NCI-H2196 treated with DMSO at 0.1 percent for 48 hours (cell line): ENCODE measurements at regions not wholly inside any gene's neighbourhood (a gene's known extent, or its start where the extent isn't known, plus 50 kb on each side); places are given as distances from the start of the nearest gene placed in this dataset.
A peak's percentile ranks its signal among the peaks of the same experiment; 100 is the strongest.

Experiments used
- DNase-seq: peaks from one replicate; lab custom pipeline; 2025; ENCODE audit not compliant: unreplicated experiment; lab: John Stamatoyannopoulos, UW

DNA sequence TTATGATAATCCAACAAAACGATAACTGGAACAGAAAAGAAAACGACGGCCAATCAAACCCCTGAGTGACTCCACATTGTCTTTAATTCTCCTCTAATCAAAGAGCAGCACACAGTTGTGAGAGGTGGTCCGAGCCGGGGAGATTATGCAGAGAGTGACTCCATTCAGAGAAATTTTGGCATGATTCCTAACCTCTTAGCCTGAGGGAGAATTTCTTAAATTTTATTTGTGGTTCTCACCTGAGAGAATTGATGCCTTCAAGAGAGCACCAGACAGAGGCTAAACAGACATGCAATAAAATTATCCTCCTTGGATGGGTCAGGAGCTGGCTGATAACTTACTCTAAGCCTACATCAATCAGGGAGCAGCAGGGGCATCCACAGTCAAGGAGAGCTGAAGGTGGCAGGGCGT is 310.0 kb upstream of the KLF12 start:
- no peak for DNase-seq

DNA sequence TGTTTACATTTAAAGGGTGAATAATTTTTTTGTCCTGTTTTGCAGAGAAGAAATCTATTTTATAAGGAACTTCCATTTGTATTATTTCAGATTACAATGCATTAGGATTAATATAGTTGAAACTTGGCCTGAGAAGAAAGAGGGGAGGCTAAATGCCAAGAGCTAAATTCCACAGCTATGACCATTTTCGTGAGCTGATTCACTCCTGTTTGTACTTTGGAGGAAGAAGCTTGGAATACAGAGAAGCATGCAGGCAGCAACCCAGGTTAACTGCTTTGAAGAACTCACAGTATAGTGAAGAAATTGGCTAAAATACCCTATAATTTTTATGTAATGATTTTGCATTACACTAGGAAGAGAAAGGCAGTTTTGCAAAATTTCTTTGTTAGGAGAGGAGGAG is 309.4 kb upstream of the KLF12 start:
- DNase-seq: no peak

DNA sequence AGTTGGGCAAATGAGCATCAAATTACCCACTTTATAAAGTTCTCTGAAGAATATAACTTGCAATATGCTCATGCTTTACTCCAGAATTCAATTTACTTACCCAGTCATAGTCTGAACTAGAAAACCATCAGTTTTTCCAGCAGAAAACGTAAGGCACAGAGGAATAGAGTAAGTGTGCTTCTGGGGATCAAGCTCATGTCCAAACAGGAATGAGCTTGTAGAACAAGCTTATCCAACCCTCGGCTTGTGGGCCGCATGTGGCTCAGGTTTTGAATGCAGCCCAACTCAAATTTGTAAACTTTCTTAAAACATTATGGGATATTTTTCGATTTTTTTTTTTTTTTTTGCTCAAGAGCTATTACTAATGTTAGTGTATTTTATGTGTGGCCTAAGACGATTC is 308.5 kb upstream of the KLF12 start:
- DNase-seq: no peak

DNA sequence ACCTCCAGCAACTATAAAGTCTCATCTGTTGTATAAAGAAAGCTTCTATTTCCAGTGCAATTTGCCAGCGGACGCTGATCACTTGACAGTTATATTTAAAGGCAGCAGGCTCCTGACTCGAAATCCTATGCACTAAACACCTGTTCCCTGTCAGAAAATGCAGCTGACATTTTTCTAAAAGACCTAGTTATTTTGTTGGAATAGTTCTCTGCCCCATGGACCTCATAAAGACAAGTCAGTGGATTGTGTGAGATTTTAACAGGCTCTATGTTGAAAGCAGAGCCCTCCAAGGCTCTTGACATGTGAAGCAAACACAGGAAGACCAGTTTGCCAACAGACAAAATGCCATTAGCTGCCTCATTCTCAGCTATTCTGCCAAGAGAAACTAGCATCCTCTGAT is 304.7 kb upstream of the KLF12 start:
- DNase-seq: no peak

DNA sequence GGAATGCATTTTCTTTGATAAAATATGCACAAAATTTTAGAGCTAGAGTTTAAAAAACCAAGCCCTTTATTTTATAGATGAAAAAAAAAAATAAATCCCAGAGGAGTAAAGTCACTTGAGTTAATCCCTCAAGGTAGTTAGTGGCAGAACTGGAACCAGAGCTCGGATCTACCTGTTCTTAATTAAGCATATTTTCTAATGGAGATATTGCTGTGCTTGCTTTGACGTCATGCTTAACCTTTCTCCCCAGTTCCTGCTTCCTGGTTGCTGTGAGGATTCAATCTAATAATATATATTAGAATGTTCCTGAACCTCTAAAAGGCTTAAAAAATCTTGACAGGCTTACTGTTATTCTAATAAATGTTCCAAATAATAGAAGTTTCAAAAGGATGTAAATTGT is 300.6 kb upstream of the KLF12 start:
- DNase-seq: no peak

DNA sequence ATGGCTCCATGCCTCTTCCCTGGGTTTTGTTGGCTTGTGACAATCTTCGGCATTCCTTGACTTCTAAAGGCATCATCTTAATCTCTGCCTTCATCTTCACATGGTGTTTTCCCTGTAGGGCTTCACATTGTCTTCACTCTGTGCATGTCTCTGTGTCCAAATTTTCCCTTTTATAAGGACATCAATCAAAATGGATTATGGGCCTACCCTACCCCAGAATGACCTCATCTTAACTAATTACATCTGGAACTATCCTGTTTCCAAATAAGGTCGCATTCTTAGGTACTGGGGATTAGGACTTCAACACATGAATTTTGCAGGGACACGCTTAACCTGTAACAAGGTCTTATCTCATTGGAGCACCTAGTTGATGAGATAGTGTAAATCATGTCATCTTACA is 290.3 kb upstream of the KLF12 start:
- no peak for DNase-seq

DNA sequence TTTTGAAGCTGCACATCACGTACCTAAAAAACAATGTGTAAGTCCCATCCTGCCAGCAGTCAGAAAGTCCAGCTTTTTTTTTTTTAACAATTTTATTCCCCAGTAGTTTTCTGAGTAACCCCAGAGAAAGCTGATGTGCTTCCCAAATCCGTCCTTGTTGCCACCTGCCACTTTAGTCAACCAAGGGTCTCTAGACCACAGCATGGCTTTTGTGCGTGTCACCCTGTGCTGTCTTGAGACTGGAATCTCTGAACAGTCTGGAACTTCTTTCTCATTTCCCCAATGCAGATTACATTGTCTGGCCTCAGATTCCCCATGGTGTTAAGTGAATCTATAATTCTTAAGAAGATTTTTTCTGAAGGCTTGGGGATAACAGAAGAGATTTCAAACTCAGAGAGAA is 289.2 kb upstream of the KLF12 start:
- DNase-seq: no peak

DNA sequence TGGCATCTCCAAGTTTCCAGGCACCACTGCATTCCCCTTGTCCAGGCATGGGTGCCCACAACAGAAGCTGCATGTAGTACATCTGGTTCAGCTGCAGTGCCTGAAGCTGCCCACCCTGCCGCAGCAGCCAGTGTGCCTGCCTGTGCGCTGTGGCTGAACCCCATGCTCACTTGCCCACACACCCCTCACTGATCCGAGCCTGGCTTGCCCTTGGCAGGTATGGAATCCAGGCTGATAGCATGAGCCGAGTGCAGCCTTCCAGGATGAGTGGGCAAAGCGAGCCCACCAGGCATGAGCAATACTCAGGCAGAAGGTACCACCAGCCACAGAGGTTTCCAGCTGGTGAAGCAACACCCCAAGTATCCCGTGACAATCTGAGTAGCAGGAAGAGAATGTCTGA is 280.3 kb upstream of the KLF12 start:
- no peak for DNase-seq

DNA sequence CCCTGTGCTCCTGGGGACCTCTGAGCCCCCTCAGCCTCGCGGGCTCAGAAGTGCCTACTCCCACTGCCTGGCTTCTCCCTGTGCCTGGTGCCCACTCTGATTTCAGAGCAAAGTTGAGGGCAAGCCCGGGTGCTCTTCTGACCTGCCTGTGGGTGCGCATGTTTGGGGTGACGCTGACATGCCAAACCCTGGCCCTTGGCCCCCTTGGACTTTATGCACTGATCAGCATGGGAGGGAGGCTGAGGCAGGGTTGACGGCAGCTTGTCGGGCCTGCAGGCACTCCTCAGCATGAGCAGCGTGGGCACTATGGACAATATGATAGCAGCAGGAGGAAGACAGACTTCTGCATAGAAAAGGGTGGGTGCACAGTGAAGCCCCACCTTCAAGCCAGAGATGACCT is 279.3 kb upstream of the KLF12 start:
- no peak for DNase-seq

DNA sequence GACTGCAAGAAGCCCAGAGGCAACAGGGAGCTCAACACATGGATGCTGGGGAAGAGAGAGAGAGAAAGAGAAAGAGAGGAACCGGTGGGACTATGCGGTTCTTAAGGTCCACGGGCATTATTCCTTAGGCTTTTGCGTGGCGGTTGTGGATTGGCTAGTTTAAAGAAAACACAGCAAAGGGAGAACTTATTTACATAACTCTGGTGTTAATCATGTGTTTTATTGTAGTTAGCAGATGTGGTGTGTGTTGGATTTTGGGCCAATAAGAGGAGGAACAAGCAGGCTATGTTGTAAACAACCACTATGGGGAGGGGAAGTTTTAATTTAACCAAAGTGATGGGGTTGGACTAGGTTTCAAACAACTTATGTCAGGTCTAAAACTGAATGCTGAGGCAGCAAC is 275.3 kb upstream of the KLF12 start:
- no peak for DNase-seq

DNA sequence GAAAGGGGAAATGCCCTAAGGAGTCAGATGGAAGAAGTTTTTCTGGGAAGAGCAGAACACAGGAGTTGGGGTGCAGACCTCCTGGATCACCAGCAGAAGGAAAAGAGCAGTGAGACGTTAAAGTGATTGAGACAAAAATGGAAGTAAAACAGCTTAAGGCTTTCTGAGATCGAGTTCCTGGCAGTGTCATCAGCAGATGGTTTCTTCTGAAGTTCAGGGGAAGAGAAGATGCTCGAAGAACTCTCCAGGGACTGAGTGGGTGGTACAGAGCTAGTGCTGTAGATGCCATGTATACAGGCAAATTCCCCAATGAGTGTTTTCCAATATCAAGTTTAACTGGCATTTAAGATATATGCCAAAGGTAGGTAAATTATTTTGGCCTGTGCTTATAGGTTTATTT is 272.2 kb upstream of the KLF12 start:
- DNase-seq: no peak

DNA sequence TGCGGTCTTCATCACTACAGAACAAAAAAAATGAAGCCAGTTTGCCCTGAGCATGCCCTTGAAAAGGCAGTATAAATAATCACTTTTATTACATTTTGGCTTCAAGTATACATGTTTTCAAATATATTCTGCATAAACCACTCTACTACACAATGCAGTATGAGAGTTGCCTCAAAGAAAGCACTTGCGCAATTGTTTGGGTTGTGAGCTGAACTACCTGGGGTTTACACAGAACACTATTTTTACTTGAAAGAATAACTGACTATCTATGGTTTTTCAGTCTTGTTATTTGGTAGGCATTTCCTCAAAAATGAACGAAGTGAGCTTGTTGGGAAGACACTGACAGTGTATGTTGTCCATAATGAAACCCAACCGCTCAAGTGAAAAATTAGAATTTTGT is 264.4 kb upstream of the KLF12 start:
- no peak for DNase-seq

DNA sequence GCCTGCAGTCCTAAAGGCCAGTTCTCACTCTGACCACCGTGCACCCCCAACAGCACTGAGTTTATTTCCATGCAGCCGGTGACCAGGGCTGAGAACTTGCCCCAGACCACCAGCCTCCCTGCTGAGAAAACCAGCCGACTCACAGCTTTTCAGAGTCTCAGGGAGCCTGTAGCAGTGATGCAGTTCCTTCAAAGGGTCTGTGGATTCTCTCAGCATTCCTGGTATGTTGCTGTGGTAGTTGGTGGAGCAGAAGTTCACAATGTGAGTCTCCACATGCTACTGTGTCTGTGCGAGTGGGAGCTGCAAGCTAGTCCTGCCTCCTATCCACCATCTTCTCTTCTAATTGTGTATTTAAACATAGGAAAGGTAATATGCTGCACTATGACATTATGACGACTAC is 254.9 kb upstream of the KLF12 start:
- DNase-seq: no peak

DNA sequence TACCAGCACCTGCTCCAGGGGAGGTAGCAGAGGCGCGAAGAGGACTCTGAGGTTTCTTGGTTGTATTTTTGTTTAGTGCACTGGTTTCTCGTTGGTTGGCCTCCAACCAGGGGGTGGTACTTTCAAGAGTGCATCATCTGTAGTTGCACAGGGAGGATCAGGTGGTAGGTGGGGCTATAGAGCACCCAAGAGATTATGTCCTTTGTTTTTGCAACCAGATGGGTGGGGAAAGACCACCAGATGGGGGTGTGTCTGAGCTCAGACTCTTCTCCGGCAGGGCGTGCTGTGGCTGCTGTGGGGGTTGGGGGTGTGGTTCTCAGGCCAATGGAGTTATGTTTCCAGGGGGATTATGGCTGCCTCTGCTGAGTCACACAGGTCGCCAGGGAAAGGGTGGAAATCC is 254.4 kb upstream of the KLF12 start:
- DNase-seq: no peak

DNA sequence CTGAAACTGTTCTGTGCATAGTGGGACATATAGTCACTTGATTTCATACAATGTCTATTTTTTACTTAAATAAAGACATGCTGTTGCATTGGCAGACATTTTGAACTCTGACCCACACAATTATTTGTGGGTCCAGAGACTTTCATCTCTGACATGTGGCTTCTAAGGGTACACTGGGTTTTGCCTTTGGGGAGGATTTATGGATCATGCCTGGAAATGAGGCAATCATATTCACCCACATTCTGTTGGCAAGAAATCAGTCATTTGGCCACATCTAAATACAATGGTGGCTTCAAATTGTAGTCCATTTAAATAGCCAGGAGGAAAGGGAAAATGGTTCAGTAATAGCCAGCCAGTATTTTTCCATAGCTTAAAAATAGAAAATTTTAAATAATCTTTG is 238.3 kb upstream of the KLF12 start:
- DNase-seq: no peak

DNA sequence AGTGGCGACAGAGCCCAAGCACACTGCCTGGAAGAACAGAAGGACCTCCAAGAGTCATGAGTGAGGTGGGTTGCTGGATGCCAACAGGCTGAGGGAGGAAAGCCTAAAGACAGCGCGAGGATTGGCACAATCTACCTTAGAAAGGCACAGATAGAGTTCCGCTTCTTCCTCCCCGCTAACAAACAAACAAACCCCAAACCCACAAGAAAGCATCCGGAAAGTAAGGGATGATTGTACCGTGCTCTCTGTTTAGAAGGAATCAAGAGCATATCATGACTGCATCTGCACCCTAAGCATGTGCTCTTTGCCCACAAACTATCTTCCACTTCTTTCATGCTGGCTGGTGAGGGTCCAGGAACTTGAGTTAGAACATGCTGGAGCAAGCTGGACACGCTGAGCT is 233.0 kb upstream of the KLF12 start:
- DNase-seq: no peak

DNA sequence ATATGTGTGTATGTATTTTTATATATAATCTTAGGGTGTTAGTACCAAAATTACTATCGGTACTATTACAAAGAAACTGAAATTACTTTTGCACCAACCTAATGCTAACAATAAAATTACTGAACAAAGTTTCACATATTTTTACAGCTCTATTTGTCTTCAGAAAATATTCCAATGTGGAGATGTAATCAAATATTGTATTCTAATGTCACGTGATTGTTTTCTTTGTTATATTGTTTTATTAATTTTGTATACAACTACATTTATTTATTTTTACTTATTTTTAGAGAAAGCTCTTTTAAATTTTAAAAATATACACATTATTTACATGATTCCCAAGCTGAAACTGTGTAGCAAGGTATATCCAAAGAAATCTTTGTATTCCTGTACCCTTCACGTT is 227.1 kb upstream of the KLF12 start:
- no peak for DNase-seq

DNA sequence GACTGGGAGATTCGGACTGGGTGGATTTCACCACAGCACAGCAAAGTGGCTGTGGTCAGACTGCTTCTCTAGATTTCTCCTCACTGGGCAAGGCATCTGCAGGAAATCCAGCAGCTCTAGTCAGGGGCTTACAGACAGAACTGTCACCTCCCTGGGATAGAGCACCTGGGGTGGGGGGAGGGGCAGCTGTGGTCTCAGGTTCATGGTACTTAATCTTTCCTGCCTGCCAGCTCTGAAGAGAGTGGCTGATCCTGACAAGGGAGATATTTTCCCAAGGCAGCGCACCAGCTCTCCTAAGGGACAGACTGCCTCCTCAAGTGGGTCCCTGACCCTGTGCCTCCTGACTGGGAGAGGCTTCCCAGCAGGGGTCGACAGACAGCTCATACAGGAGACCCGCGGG is 212.8 kb upstream of the KLF12 start:
- no peak for DNase-seq

DNA sequence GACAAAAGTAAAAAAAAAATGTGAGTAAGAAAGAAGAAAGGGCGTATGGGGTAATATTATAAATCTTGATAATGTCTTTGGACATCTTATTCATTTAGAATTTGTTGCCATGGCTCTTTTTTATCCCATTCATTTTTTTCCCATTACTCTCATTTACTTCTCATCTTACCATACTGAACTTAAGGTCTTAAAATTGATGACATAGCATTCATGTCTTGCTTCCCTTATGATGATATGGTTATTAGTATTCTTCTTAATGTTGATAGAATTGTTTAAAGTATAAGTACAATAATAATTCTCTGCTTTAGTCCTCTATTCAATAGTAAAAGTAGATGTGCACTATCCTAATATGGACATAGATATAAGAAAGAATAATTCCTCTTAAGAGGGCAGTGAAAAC is 204.1 kb upstream of the KLF12 start:
- no peak for DNase-seq

DNA sequence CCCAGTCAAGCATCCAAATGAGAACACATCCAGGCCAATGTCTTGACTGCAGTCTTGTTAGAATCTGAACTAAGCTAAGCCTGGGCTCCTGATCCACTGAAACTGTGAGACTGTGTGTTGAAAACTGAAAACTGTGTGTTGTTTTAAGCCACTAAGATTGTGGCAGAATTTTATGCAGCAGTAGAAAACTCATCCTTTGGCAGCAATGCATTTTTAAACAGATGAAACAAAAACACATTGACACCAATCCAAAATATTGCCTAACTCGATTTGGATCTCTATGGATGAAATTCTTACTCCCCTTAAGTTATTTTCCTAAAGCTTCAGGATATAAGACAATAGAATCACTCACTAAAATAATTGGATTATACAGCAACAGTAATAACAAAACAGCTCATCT is 202.3 kb upstream of the KLF12 start:
- DNase-seq: no peak

DNA sequence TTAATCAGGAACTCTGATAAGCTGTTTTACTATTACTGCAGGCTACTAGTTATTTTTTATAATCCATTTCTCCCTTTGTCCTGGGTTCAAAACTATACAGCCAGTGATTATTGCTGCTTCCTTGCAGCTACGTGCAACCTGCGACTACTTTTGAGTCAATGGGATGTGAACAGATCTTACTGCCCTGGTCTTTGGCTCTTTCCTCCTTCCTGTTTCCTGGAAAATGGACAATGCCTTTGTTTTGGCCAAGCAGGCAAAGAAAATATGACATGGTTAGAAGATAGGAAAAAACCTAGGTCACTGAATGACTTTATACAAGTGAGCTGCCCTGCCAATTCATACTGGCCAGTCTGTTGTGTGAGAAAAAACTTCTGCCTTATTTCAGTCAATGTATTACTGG is 201.2 kb upstream of the KLF12 start:
- DNase-seq: no peak

DNA sequence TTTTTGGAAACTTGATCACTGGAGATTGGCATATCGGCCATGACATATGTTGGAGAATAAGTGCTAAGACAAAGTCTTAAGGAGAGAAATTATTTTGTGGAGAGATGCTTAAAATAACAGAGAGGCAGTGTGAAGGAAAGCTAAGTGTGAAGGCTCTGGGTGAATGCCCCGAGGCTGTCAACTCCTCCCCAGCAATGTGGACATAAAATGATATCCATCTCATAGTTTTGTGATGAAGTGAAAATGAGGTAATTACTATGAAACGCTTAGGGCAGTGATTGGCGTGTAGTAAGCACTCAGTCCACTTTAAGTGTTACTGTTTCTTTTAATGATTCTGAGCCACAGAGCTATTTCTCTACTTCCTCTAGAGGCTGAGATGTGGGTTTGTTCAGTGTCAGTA is 195.8 kb upstream of the KLF12 start:
- no peak for DNase-seq

DNA sequence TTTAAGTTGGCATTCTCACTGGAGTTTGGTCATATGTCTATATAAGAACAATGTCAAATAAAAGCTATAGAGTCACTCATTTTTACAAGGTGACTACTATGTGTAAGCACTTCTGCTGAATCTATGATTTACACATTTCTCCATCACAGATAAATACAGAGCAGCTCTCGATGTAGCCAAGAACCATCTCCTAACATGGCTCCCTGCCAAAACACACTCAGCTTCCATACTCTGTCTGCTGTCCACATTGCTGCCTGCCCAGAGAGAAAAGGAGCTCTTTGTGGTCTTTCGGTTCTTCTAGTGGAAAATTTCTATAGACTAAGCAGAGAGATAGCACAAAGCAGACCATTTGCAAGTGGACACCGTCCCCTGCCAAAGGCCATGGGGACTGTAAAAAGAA is 190.9 kb upstream of the KLF12 start:
- peak; percentile 3 for DNase-seq

DNA sequence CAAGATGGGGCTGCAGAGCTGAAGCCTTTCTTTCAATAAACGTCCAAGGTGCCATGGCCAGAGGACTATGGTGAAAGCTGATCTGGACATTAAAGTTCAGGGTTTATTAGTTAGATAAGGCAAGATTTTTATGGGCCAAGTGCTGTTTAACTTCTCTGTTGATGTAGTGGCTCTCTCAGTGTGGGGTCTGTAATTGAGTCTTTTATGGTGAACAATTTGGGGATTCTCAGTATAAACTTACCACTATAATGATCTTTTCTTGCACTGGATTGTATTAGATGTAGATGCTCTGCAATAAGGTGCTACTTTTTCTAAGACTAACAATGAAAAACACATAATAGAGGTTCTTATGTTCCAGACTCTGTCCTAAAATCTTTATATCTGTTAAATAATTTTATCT is 190.1 kb upstream of the KLF12 start:
- DNase-seq: no peak
